Upper lobe of left lung (tissue), 6 donors: ENCODE measurements at regions not wholly inside any gene's neighbourhood (a gene's known extent, or its start where the extent isn't known, plus 50 kb on each side); places are given as distances from the start of the nearest gene placed in this dataset.

Experiments
- ATAC-seq, 2 donors: fragments of 200-7000 bp; cut with Tn5 transposase; one replicate each; pipeline ENCODE4 v1.9.1; 2022; ENCODE audit warnings: mild to moderate bottlenecking in 2 of 2, moderate library complexity in 2 of 2; ENCODE audit not compliant: low FRiP score in 2 of 2
- DNase-seq, 2 donors: peaks; one replicate each; pipeline ENCODE4 v3.0.0-alpha.2; 2019 to 2020
- H3K27ac ChIP-seq, 4 donors: fragments of 200-600 bp; sonication (generic); one replicate each; pipeline ENCODE4 v1.5.1; 2016 to 2019
- H3K27me3 ChIP-seq, 4 donors: fragments of 200-600 bp; sonication (generic); one replicate each; pipeline ENCODE4 v1.5.1; 2017 to 2019
- H3K36me3 ChIP-seq, 4 donors: fragments of 200-600 bp; sonication (generic); one replicate each; pipeline ENCODE4 v1.5.1; 2016 to 2019
- H3K4me1 ChIP-seq, 4 donors: fragments of 200-600 bp; sonication (generic); one replicate each; pipeline ENCODE4 v1.5.1; 2018 to 2019
- H3K4me3 ChIP-seq, 4 donors: fragments of 200-600 bp; sonication (generic); one replicate each; pipeline ENCODE4 v1.5.1; 2017 to 2019; ENCODE audit warnings: mild to moderate bottlenecking in 2 of 4, moderate library complexity in 1 of 4
- H3K9me3 ChIP-seq, 4 donors: fragments of 200-600 bp; sonication (generic); one replicate each; pipeline ENCODE4 v1.5.1; 2018 to 2019
- EP300 ChIP-seq, 4 donors: sonication (generic); formaldehyde crosslinking; IDR thresholded peaks; one replicate each; pipeline ENCODE4 v1.5.1; 2017; ENCODE audit warnings: antibody characterized with exemption in 4 of 4, control low read depth in 2 of 4
- POLR2A ChIP-seq, 4 donors: fragments of 450-650 bp; IDR thresholded peaks; one replicate each; pipeline ENCODE4 v1.5.1; 2016 to 2017; ENCODE audit warnings: antibody characterized with exemption in 4 of 4, mild to moderate bottlenecking in 2 of 4
- POLR2AphosphoS5 ChIP-seq, 2 donors: sonication (generic); formaldehyde crosslinking; IDR thresholded peaks; one replicate each; pipeline ENCODE4 v1.5.1; 2017; ENCODE audit warnings: antibody characterized with exemption in 2 of 2
- WGBS, 2 donors: methylation state at CpG; one replicate each; pipeline ENCODE4 v1.1.5; 2017 to 2018; 5-methylcytosine and 5-hydroxymethylcytosine counted together
- TF ChIP-seq, protein P1 (sequence below), 6 experiments: fragments of 450-650 bp in 4 of 6; fragments of 200-600 bp in 2 of 6; sonication (generic) in 2 of 6; IDR thresholded peaks; one replicate each; pipeline ENCODE4 v1.5.1; 2016 to 2019; ENCODE audit warnings: antibody characterized with exemption in 6 of 6
- donor health status: DM: no; HTN: no; CAD: no; lungs with moderate emphysema.
- donor health status: DM: no; HTN: yes; CAD: no; lungs with severe emphysema.

DNA sequence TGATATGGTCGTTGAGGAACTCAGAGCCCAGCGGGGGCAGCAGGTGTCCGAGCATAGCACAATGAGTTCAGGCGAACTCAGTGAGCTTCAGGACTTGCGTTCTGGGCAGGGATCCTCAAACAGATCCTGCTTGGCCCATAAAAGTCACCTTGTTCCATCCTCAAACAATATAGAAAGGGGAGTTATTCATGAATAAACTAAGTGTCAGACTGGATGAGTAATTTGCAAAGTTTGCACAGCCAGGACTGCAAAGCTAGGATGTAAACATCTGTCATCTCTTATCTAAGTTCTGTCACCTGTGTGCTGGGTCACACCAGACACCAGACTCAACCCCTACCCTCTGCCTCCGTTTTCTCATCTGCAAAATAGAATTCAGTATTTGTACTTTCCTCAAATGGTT, 58.0 kb upstream of the PFKP start:
- H3K36me3 ChIP-seq = no peaks in the 10 kb centered on the region
- 23 to 27% methylated on average over 5 to 6 of the region's 6 CpGs for WGBS, 2 donors
- H3K27ac ChIP-seq = no peak overlapping the region
- H3K4me1 ChIP-seq = peaks cover 0 to 6% (median 0%) of the 10 kb centered on the region in 4 donors
- ATAC-seq (no peak), DNase-seq (no peak)
- H3K9me3 ChIP-seq = no peaks in the 10 kb centered on the region
- H3K4me3 ChIP-seq = no peak overlapping the region
- no peaks in the 10 kb centered on the region for H3K27me3 ChIP-seq
- TF ChIP-seq EP300 (IDR thresholded peaks at IDR 0.05) = no peak
- TF ChIP-seq POLR2A (IDR thresholded peaks at IDR 0.05) = no peak
- TF ChIP-seq POLR2AphosphoS5 (IDR thresholded peaks at IDR 0.05) = no peak
- TF ChIP-seq, protein P1, sequence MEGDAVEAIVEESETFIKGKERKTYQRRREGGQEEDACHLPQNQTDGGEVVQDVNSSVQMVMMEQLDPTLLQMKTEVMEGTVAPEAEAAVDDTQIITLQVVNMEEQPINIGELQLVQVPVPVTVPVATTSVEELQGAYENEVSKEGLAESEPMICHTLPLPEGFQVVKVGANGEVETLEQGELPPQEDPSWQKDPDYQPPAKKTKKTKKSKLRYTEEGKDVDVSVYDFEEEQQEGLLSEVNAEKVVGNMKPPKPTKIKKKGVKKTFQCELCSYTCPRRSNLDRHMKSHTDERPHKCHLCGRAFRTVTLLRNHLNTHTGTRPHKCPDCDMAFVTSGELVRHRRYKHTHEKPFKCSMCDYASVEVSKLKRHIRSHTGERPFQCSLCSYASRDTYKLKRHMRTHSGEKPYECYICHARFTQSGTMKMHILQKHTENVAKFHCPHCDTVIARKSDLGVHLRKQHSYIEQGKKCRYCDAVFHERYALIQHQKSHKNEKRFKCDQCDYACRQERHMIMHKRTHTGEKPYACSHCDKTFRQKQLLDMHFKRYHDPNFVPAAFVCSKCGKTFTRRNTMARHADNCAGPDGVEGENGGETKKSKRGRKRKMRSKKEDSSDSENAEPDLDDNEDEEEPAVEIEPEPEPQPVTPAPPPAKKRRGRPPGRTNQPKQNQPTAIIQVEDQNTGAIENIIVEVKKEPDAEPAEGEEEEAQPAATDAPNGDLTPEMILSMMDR (IDR thresholded peaks at IDR 0.05) = no peak

DNA sequence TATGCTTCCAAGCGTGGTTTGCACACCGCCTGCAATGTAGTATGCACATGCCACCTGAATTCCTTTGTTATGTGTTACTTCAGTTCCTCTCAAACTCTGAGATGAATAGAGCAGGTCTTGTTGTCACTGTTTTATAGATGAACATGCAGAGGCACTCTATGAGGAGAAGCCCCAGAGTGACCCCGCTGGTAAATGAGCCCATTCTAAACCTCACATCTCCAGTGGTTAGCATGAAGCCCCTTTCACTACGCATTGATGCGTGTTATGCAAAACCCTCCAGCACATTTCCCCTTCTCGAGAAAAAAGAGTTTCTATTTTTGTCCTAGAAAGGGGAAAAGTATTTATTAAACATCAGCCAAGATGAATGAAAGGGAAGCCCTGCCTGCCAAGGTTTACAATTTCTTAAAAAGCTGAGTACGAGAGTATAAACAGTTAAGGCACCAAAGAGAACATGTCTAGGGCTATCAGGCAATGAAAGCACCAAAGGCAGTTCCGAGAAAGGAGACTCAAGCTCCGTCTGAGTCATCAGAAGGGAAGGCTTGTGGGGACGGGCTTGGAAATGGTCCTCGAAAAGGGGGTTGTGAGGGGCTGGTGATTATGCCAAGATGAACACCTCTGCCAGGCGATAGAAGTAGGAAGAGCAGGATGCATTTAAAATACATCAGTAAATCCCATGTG, 58.7 kb upstream of the PFKP start:
- 19 to 25% methylated on average over 12 of the region's 12 CpGs for WGBS, 2 donors
- Histone ChIP-seq H3K36me3 (no peaks in the 10 kb centered on the region), H3K4me3 (no peak overlapping the region), H3K4me1 (peaks cover 0 to 6% (median 0%) of the 10 kb centered on the region in 4 donors), H3K27me3 (no peaks in the 10 kb centered on the region), H3K27ac (no peak overlapping the region), H3K9me3 (no peaks in the 10 kb centered on the region)
- DNase-seq (no peak), ATAC-seq (no peak)
- TF ChIP-seq, protein P1 (IDR thresholded peaks at IDR 0.05) = no peak
- TF ChIP-seq POLR2A (IDR thresholded peaks at IDR 0.05) = no peak

- 73 to 94% methylated on average over 1 of the region's 1 CpG for WGBS, 2 donors
- DNase-seq = no peak
- Histone ChIP-seq H3K9me3 (no peaks in the 10 kb centered on the region), H3K27me3 (no peaks in the 10 kb centered on the region), H3K36me3 (no peaks in the 10 kb centered on the region), H3K4me3 (no peak overlapping the region), H3K4me1 (peaks cover 0 to 6% (median 0%) of the 10 kb centered on the region in 4 donors), H3K27ac (no peak overlapping the region)
- TF ChIP-seq POLR2AphosphoS5 (IDR thresholded peaks at IDR 0.05) (no peak), POLR2A (IDR thresholded peaks at IDR 0.05) (no peak), EP300 (IDR thresholded peaks at IDR 0.05) (no peak)
- TF ChIP-seq, protein P1 (IDR thresholded peaks at IDR 0.05) = no peak
- ATAC-seq = no peak
Measured at GRCh38 chr10:3006607-3007006, 60.7 kb upstream of the PFKP start.

- no peak overlapping the region for H3K4me3 ChIP-seq
- peaks cover 0 to 6% (median 0%) of the 10 kb centered on the region in 4 donors for H3K4me1 ChIP-seq
- no peak overlapping the region for H3K27ac ChIP-seq
- no peaks in the 10 kb centered on the region for H3K27me3 ChIP-seq
- DNase-seq (no peak), ATAC-seq (no peak)
- no peaks in the 10 kb centered on the region for H3K9me3 ChIP-seq
- no peak for TF ChIP-seq POLR2A (IDR thresholded peaks at IDR 0.05)
- no peaks in the 10 kb centered on the region for H3K36me3 ChIP-seq
- WGBS, 2 donors = 48 to 49% methylated on average over 3 of the region's 3 CpGs
Measured at GRCh38 chr10:3006093-3006492, 61.3 kb upstream of the PFKP start.

- Histone ChIP-seq H3K36me3 (no peaks in the 10 kb centered on the region), H3K4me1 (no peaks in the 10 kb centered on the region), H3K27me3 (no peaks in the 10 kb centered on the region), H3K9me3 (no peaks in the 10 kb centered on the region), H3K27ac (no peak overlapping the region), H3K4me3 (no peak overlapping the region)
- TF ChIP-seq, protein P1 (IDR thresholded peaks at IDR 0.05) = no peak
- TF ChIP-seq EP300 (IDR thresholded peaks at IDR 0.05) (no peak), POLR2AphosphoS5 (IDR thresholded peaks at IDR 0.05) (no peak), POLR2A (IDR thresholded peaks at IDR 0.05) (no peak)
- WGBS, 2 donors = 84 to 98% methylated on average over 2 of the region's 2 CpGs
- no peak for ATAC-seq
- DNase-seq = no peak
Measured at GRCh38 chr10:3002304-3002703, 65.0 kb upstream of the PFKP start.
